ENCODE measurements at regions not wholly inside any gene's neighbourhood (a gene's known extent, or its start where the extent isn't known, plus 50 kb on each side); places are given as distances from the start of the nearest gene placed in this dataset.
A peak's percentile ranks its signal among the peaks of the same experiment; 100 is the strongest.

DNA sequence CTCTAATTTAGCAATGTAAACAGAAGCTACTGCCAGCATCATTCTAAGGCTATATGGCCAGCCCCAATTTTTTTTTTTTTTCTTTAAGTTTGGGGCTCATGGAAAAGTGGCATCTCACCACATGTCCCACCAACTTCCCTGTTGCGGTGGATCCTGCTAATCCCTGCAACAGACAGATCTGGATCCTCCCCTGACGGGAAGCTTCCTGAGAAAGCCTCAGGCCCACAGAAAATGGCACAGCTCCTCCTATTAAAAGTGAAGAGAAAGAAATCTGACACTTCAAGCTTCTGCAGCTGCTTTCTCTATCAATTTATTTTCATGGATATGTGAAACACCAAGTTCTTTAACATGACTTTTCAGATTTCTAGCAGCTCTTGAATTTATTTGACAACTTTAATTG lies 433.8 kb upstream of the DCN start:
- H3K4me1 ChIP-seq (ENCODE audit: control insufficient read depth in 5 of 5, insufficient read depth in 5 of 5, low read length in 5 of 5), result peaks cover 0 to 15% (median 0%) of the 10 kb centered on the region in 5 donors

DNA sequence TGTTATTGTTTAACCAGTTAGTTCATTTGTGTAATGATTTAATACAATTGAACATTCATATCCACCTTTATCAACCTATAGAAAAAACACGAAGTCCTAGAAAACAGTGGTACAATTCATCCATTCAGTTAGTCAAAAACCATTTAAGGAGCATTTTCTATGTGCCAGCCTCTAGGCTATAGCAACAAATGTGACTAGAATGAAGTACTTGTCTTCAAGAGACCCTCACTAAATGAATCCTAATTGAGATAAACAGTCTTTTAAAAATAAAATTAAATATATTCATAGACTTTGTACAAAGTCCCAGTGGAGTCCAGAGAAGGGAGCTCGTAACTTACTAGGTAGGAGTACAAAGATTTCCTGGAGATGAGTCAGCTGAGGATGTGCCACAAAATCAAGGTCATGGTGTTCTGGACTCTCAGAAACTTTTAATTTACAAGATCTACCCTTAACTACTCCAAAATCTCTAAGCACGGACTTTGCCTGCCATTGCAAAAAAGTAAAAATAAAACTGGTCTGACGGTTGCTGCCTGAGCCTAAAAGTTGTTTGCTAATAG lies 430.7 kb upstream of the DCN start:
- no peaks in the 10 kb centered on the region for H3K27me3 ChIP-seq (ENCODE audit: control insufficient read depth in 3 of 3, insufficient read depth in 3 of 3, low read length in 2 of 3)
- TF ChIP-seq, protein P1, sequence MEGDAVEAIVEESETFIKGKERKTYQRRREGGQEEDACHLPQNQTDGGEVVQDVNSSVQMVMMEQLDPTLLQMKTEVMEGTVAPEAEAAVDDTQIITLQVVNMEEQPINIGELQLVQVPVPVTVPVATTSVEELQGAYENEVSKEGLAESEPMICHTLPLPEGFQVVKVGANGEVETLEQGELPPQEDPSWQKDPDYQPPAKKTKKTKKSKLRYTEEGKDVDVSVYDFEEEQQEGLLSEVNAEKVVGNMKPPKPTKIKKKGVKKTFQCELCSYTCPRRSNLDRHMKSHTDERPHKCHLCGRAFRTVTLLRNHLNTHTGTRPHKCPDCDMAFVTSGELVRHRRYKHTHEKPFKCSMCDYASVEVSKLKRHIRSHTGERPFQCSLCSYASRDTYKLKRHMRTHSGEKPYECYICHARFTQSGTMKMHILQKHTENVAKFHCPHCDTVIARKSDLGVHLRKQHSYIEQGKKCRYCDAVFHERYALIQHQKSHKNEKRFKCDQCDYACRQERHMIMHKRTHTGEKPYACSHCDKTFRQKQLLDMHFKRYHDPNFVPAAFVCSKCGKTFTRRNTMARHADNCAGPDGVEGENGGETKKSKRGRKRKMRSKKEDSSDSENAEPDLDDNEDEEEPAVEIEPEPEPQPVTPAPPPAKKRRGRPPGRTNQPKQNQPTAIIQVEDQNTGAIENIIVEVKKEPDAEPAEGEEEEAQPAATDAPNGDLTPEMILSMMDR (IDR thresholded peaks at IDR 0.05; ENCODE audit: control extremely low read depth, extremely low read depth), result no peak
- H3K9me3 ChIP-seq (ENCODE audit: control insufficient read depth in 4 of 4, insufficient read depth in 3 of 4, low read length in 3 of 4), result no peaks in the 10 kb centered on the region
- no peak overlapping the region for H3K4me3 ChIP-seq
- no peak overlapping the region for H3K27ac ChIP-seq (ENCODE audit: low read depth in 1 of 2, low read length in 1 of 2)
- WGBS, 2 donors, result 92 to 95% methylated on average over 4 of the region's 4 CpGs
- no peak for ATAC-seq (ENCODE audit: insufficient read depth, low FRiP score)
- H3K4me1 ChIP-seq (ENCODE audit: control insufficient read depth in 5 of 5, insufficient read depth in 5 of 5, low read length in 5 of 5), result peaks cover 0 to 5% (median 0%) of the 10 kb centered on the region in 5 donors
- H3K9ac ChIP-seq (ENCODE audit: insufficient read depth in 1 of 2, low read length in 2 of 2), result no peak overlapping the region
- no peaks in the 10 kb centered on the region for H3K36me3 ChIP-seq (ENCODE audit: control insufficient read depth in 4 of 4, insufficient read depth in 4 of 4, low read length in 4 of 4)
- no peak for DNase-seq

More for the DNA sequence above, 433.8 kb upstream of the DCN start:
- no peaks in the 10 kb centered on the region for H3K27me3 ChIP-seq (ENCODE audit: control insufficient read depth in 3 of 3, insufficient read depth in 3 of 3, low read length in 2 of 3)
- H3K9ac ChIP-seq (ENCODE audit: insufficient read depth in 1 of 2, low read length in 2 of 2), result no peak overlapping the region
- ATAC-seq (ENCODE audit: insufficient read depth, low FRiP score), result no peak
- H3K4me3 ChIP-seq, result no peak overlapping the region
- no peak overlapping the region for H3K27ac ChIP-seq (ENCODE audit: low read depth in 1 of 2, low read length in 1 of 2)
- no peaks in the 10 kb centered on the region for H3K36me3 ChIP-seq (ENCODE audit: control insufficient read depth in 4 of 4, insufficient read depth in 4 of 4, low read length in 4 of 4)
- DNase-seq, result peak in 1 of 3 donors; percentile 27
- peaks cover 0 to 1% (median 0%) of the 10 kb centered on the region in 4 donors for H3K9me3 ChIP-seq (ENCODE audit: control insufficient read depth in 4 of 4, insufficient read depth in 3 of 4, low read length in 3 of 4)
- WGBS, 2 donors, result 86 to 93% methylated on average over 2 of the region's 2 CpGs
- TF ChIP-seq, protein P1 (IDR thresholded peaks at IDR 0.05; ENCODE audit: control extremely low read depth, extremely low read depth), result no peak

DNA sequence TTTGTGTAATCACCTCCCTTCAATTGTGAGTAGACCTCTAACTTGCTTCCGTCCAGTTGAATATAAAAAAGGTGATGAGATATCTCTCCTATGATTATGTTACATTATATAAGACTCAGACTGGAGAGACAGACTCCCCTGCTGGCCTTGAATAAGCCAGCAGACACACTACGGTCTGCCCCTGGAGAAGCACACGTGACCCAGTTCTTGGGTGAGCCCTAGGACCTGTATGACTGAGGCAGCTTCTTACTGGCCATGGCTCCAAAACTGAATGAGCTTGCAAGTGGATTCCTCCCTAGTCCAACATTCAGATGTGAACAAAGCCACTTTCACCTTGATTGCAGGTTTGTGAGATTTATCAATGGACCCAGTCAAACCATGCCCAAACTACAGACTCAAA lies 427.9 kb upstream of the DCN start:
- no peak for DNase-seq
- no peak for ATAC-seq (ENCODE audit: insufficient read depth, low FRiP score)
- H3K27me3 ChIP-seq (ENCODE audit: control insufficient read depth in 3 of 3, insufficient read depth in 3 of 3, low read length in 2 of 3), result no peaks in the 10 kb centered on the region
- TF ChIP-seq, protein P1 (IDR thresholded peaks at IDR 0.05; ENCODE audit: control extremely low read depth, extremely low read depth), result no peak
- 80 to 98% methylated on average over 3 of the region's 3 CpGs for WGBS, 2 donors
- no peaks in the 10 kb centered on the region for H3K4me1 ChIP-seq (ENCODE audit: control insufficient read depth in 5 of 5, insufficient read depth in 5 of 5, low read length in 5 of 5)
- no peak overlapping the region for H3K9ac ChIP-seq (ENCODE audit: insufficient read depth in 1 of 2, low read length in 2 of 2)
- H3K9me3 ChIP-seq (ENCODE audit: control insufficient read depth in 4 of 4, insufficient read depth in 3 of 4, low read length in 3 of 4), result no peaks in the 10 kb centered on the region
- H3K36me3 ChIP-seq (ENCODE audit: control insufficient read depth in 4 of 4, insufficient read depth in 4 of 4, low read length in 4 of 4), result no peaks in the 10 kb centered on the region
- no peak overlapping the region for H3K4me3 ChIP-seq
- H3K27ac ChIP-seq (ENCODE audit: low read depth in 1 of 2, low read length in 1 of 2), result no peak overlapping the region

DNA sequence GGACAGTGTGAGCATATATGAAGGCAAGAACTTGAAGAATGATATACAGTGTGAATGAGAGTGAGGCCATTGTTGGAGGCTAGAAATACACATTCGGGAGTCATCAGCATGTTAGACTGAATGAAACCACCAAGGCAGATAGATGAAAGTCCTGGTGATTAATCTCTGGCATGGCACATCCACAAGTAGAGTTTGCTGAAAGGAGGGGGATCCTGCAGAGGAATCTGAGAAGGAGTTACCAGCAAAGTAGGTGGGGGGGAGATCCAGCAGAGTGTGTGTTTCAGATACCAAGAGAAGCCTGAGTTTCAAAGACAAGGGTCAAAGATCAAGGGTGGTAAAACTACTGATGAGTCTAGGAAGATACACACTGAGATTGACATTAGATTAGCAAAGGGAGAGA lies 426.7 kb upstream of the DCN start:
- Histone ChIP-seq H3K9me3 (ENCODE audit: control insufficient read depth in 4 of 4, insufficient read depth in 3 of 4, low read length in 3 of 4) (no peaks in the 10 kb centered on the region), H3K9ac (ENCODE audit: insufficient read depth in 1 of 2, low read length in 2 of 2) (no peak overlapping the region), H3K36me3 (ENCODE audit: control insufficient read depth in 4 of 4, insufficient read depth in 4 of 4, low read length in 4 of 4) (no peaks in the 10 kb centered on the region), H3K27ac (ENCODE audit: low read depth in 1 of 2, low read length in 1 of 2) (no peak overlapping the region), H3K4me1 (ENCODE audit: control insufficient read depth in 5 of 5, insufficient read depth in 5 of 5, low read length in 5 of 5) (no peaks in the 10 kb centered on the region), H3K27me3 (ENCODE audit: control insufficient read depth in 3 of 3, insufficient read depth in 3 of 3, low read length in 2 of 3) (no peaks in the 10 kb centered on the region), H3K4me3 (no peak overlapping the region)
- DNase-seq (no peak), ATAC-seq (ENCODE audit: insufficient read depth, low FRiP score) (no peak)
- 86 to 97% methylated on average over 1 of the region's 1 CpG for WGBS, 2 donors
- TF ChIP-seq, protein P1 (IDR thresholded peaks at IDR 0.05; ENCODE audit: control extremely low read depth, extremely low read depth), result no peak
